Activated CD4-positive, alpha-beta T cell treated with anti-CD3 and anti-CD28 coated beads, Interleukin-2, Interleukin-6, amounts not matched to agents 100 ng/mL and 50 ng/mL, durations not matched to agents 16 hours and 8 hours (primary cell): ENCODE measurements at regions not wholly inside any gene's neighbourhood (a gene's known extent, or its start where the extent isn't known, plus 50 kb on each side); places are given as distances from the start of the nearest gene placed in this dataset.
"Not testable (repeated sequence)": the region's sequence is repeated elsewhere in the genome, so short reads cannot be mapped to it uniquely, and the experiment has no call there.

Experiments used
- DNase-seq: peaks from one replicate; pipeline ENCODE4 v3.0.0-alpha.2; 2020

GRCh38 chr5:21482983-21483650 is 1370.0 kb downstream of the CDH12 start:
- DNase-seq, result not testable (repeated sequence)

DNA sequence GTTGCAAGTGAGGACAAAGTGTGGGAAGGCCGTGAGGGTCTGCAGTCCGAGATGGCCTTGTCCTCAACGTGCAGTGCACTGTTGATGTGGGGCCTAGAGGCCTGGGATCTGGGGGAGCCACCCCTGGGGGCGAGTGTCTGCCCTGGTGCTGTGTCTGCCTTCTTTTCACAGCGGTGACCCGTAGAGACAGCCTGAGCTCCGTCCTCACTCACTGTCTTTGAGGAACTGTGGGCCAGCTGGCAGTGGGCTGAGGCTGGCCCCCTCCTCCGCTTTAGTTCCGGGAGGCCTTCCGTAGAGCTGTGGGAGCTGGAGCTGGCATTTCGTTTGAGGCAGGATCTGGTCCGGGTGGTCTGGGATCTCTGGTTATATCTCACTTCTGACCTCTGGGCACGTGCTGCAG is 1370.6 kb downstream of the CDH12 start:
- DNase-seq, result not testable (repeated sequence)

DNA sequence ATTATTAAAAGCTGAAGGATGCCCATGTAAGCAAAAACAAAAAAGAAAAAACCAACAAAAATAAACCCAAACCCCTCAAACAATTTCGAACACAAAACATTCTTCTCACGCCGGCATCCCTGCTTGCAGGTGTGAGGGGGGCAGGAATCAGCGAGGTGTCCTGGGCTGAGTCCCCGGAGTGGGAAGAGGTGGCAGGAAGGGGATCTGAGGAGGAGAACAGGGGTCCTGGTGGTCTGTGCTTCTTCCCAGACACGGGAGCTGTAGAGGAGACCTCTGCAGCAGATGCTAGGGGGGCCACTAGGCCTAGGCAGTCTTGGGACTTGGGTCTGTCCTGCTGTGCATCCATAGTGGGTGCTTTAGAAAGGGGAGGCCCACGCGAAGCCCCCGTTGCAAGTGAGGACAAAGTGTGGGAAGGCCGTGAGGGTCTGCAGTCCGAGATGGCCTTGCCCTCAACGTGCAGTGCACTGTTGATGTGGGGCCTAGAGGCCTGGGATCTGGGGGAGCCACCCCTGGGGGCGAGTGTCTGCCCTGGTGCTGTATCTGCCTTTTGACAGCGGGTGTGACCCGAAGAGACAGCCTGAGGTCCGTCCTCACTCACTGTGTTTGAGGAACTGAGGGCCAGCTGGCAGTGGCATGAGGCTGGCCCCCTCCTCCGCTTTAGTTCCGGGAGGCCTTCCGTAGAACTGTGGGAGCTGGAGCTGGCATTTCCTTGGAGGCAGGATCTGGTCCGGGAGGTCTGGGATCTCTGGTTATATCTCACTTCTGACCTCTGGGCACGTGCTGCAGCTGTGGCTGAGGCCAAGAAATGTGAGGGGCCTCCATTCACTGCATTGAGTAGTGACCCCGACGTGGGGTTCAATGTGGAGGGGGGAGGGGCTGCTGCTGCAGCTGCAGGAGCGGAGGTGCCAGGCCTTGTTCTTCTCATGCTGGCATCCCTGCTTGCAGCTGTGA is 1371.5 kb downstream of the CDH12 start:
- DNase-seq, result not testable (repeated sequence)

GRCh38 chr5:21480054-21480453 is 1373.1 kb downstream of the CDH12 start:
- DNase-seq, result not testable (repeated sequence)

DNA sequence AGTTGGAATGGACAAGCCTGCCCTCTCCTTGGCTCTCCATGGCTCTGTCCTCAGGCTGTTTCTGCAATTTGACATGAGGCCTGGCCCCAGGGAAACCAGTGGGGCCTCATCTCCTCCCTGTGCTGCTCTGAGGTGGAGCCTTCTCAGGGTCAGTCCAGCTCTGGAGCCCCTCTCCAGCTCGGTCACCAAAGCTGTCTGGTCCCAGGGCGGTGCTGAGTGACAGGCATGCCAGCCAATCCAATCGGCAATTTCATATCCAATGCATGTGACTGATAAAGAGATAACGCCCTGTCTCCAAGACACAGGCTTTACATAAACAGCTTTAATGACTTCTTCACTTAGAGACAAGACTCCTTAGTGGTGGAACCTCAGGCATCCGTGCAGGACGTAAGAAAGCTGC is 1379.2 kb downstream of the CDH12 start:
- DNase-seq, result not testable (repeated sequence)

DNA sequence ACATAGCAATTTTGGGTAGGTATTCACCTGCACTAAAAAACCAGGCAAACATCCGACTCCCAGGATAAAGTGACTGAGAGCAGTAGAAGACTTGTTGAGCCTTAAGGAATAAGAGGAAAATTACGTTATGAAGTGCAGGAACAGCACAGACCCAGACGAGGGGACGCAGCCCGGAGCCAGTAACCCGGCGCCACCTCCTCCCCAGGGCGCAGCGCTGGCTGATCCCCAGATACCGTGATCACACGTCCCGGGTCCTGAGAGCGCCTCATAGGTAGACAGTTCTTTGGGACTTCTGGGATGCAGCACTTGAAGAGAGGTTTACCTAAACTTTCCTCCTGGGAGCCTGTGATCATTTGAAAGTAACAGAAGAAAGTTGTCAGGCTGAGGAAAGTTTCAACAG is 1379.7 kb downstream of the CDH12 start:
- not testable (repeated sequence) for DNase-seq

- not testable (repeated sequence) for DNase-seq
Observed at GRCh38 chr5:21471691-21472090, 1381.5 kb downstream of the CDH12 start.

DNA sequence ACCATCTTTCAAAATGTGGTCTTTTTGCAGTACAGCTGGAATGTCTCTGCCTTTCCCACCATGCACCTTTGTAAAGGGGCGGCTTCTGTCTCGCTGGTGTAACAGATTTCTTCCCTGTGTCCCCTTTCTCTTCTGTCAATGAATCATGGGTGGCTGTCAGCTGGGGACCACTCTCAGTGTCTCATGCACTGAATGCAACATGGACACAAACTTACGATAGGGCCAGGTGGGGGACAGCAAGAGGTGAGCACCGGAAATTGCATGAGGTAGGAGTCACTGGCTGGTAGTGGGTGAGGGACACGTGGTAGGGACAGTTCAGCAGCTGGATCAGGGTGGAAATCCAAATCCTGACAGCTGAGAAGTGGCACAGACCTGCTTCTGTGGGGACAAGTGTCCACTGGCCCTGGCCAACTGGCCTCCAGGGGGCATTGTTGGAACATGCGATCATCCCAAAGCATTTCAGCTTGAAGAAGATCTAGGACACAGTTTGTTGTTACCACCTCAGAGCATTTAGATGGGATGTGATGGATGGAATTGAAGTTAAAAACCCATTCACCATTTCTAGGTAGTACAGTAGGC is 1383.5 kb downstream of the CDH12 start:
- DNase-seq, result peak; percentile 12

- DNase-seq, result not testable (repeated sequence)
Observed at GRCh38 chr5:21467544-21467943, 1385.6 kb downstream of the CDH12 start.

DNA sequence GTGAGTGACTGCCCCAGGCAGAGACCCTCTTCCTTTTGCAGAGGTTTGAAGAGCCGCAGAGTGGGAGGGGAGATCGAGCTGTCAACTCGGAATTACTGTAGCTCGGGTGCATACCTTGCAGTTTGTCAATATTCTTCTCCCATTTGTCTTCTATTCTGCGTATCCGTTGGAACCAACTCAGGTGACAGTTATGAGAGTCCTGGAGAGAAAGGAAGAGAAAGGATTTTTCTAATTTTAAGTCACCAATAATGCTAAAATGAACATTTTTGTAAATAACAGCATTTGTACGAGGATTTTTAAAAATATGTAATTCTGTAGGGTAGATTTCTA is 1393.4 kb downstream of the CDH12 start:
- DNase-seq, result not testable (repeated sequence)

GRCh38 chr5:21452449-21452848 is 1400.7 kb downstream of the CDH12 start:
- DNase-seq, result no peak

- DNase-seq, result no peak
Observed at GRCh38 chr5:21432646-21433045, 1420.5 kb downstream of the CDH12 start.

DNA sequence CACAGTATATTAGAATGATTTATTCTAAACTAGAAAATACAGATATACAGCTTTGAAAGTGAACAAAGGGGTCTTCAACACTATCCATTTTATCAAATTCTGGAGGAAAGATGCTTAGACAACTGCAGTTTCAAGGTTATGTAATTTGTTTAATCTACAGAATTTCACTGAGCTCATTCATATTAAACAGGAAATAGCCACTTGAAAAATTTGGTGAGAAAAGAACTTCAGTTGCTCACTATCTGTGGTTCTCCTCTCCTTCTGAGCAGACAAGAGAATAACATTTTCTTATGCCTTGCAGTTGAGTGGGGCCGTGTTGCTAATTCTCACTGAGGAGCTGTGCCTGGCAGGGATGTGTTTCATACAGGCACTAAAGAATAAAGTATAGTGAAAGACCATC is 1428.2 kb downstream of the CDH12 start:
- no peak for DNase-seq

DNA sequence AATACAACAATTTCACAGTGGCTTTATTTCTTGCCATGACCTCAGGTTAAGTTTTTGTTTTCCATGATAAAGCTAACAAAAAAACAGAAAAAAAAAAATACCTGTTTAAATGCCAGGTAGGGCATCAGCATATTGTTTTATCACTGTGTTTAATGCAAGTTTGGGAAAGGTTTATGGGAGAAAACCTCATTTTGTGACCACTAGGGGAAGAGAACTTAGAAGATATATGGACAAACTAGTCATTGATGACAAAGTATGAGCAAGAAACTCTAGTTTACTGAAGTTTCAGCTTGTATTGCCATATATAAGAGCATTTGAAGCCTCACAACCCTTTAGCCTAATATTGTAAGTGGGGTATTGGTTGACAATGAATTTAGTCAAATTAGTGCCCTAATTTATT is 1431.4 kb upstream of the CDH18 start:
- DNase-seq, result no peak

DNA sequence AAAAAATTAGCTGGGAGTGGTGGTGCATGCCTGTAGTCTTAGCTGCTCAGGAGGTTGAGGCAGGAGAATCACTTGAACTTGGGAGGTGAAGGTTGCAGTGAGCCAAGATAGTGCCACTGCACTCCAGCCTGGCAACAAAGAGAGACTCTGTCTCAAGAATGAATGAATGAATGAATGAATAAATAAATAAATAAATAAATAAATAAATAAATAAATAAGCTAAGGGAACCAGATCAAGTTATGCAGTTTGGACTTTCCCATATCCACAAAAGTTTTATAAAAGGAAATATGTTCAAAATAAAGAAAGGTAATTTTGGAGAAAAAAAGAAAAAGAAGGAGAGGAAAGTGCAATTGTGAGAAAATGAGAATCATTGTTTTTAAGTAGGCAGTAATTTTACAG is 1414.1 kb upstream of the CDH18 start:
- DNase-seq, result not testable (repeated sequence)

GRCh38 chr5:21398511-21398910 is 1410.5 kb upstream of the CDH18 start:
- DNase-seq, result no peak

DNA sequence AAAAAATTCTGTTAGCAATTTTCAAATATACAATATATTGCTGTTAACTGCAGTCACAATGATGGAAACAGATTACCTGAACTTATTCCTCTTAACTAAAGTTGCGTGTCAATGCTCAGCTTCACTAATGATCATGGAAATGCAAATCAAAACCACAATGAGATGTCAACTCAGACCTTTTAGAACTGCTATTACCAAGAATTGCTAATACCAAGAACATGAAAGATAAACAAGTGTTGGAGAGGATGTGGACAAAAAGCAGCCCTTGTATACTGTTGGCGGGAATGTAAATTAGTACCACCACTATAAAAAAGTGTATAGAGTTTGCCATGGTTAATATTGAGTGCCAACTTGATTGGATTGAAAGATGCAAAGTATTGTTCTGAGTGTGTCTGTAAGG is 1409.7 kb upstream of the CDH18 start:
- DNase-seq, result no peak

- DNase-seq, result no peak
Observed at GRCh38 chr5:21391506-21391905, 1403.5 kb upstream of the CDH18 start.

GRCh38 chr5:21360754-21361153 is 1372.8 kb upstream of the CDH18 start:
- DNase-seq, result not testable (repeated sequence)

DNA sequence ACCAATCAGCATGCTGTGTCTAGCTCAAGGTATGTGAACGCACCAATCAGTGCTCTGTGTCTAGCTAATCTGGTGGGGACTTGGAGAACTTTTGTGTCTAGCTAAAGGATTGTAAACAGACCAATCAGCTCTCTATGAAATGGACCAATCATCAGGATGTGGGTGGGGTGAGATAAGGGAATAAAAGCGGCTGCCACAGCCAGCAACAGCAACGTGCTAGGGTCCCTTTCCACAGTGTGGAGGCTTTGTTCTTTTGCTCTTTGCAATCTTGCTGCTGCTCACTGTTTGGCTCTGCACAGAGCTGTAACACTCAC is 1353.9 kb upstream of the CDH18 start:
- peak; percentile 1 for DNase-seq

GRCh38 chr5:21341203-21341947 is 1353.4 kb upstream of the CDH18 start:
- not testable (repeated sequence) for DNase-seq

DNA sequence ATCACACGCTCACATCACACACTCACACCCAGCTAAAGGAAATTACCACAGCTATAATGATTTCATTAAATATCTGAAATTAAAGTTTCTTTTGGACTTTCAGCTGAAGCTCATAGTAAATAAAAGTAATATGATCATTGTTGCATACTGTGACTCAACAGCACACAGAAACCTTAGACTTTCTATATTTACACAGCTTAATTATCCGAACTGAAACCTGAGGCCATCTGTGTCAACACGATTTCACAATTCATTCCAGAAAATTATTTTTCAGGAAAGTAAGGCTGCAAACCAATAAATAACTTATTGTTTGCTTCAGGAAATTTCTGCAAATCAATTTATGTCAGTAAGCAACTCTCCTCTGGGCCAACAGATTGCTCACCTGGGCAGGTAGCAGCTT is 1352.2 kb upstream of the CDH18 start:
- DNase-seq, result not testable (repeated sequence)

- not testable (repeated sequence) for DNase-seq
Observed at GRCh38 chr5:21336478-21336877, 1348.5 kb upstream of the CDH18 start.
